ENCODE measurements at regions not wholly inside any gene's neighbourhood (a gene's known extent, or its start where the extent isn't known, plus 50 kb on each side); places are given as distances from the start of the nearest gene placed in this dataset.

GRCh38 chr11:122453586-122453985 is 201.9 kb upstream of the UBASH3B start:
- ChIA-PET CTCF (ENCODE audit: partially characterized antibody) (interaction anchor here (0.6 to 1.1 kb wide), 2 partner anchors 68 to 82 kb away, joined by 3 read pairs; no protein-coding TSS in a partner anchor), POLR2A (ENCODE audit: partially characterized antibody) (no interaction called here)
- no peak overlapping the region for H3K18ac ChIP-seq (ENCODE audit: extremely low read depth, low read length)
- H3K23me2 ChIP-seq (ENCODE audit: low read depth, low read length) = no peaks in the 10 kb centered on the region; the same call in 1 of the 2 replicates
- FAIRE-seq = no peak
- H3K79me2 ChIP-seq (ENCODE audit: control insufficient read depth in 1 of 2, insufficient read depth in 2 of 2, low read length in 2 of 2) = no peaks in the 10 kb centered on the region
- H3K14ac ChIP-seq (ENCODE audit: insufficient read length) = no peak overlapping the region
- no peaks in the 10 kb centered on the region; a peak in 1 of 8 replicates for H3K36me3 ChIP-seq (ENCODE audit: control insufficient read depth in 2 of 4, insufficient read depth in 4 of 4, low read length in 3 of 4)
- no peak for DNase-seq (ENCODE audit: low read depth in 1 of 2, low spot score in 2 of 2)
- H3K56ac ChIP-seq (replicated peaks; ENCODE audit: insufficient read length, low read depth, low read length) = no peak overlapping the region
- no peaks in the 10 kb centered on the region for H4K20me1 ChIP-seq (replicated peaks in 1 of 2; ENCODE audit: control insufficient read depth in 1 of 2, insufficient read depth in 2 of 2, low read length in 2 of 2)
- no peaks in the 10 kb centered on the region for H3K79me1 ChIP-seq (ENCODE audit: low read depth, low read length)
- H2AFZ ChIP-seq (ENCODE audit: low read length) = peak overlapping the region; percentile 55; the same call in 1 of the 2 replicates
- H2BK12ac ChIP-seq (ENCODE audit: low read depth, low read length) = no peak overlapping the region
- H4K5ac ChIP-seq (ENCODE audit: insufficient read length, low read depth, low read length) = no peak overlapping the region
- H2AK5ac ChIP-seq (ENCODE audit: low read depth, low read length) = no peak overlapping the region
- no peaks in the 10 kb centered on the region for H3K9me3 ChIP-seq (ENCODE audit: insufficient read depth in 2 of 2, low read depth in 1 of 2, low read length in 1 of 2)
- H3K4me2 ChIP-seq (ENCODE audit: insufficient read depth in 1 of 2, low read depth in 2 of 2, low read length in 2 of 2) = no peak overlapping the region
- H2BK120ac ChIP-seq (replicated peaks; ENCODE audit: low read depth, low read length) = no peak overlapping the region
- H3K23ac ChIP-seq (ENCODE audit: insufficient read length) = no peak overlapping the region
- no peak overlapping the region for H3K27ac ChIP-seq (ENCODE audit: low read depth, low read length)
- no peak overlapping the region for H3K4me3 ChIP-seq (ENCODE audit: extremely low read depth in 1 of 4, insufficient read depth in 2 of 4, low read depth in 3 of 4, low read length in 4 of 4)
- WGBS, 2 experiments (ENCODE audit: extremely low coverage in 1 of 2, insufficient coverage in 1 of 2, insufficient read length in 1 of 2, insufficient replicate concordance in 2 of 2, low coverage in 1 of 2, low lambda C conversion rate in 2 of 2, missing lambda C conversion rate in 1 of 2) = 94% methylated on average over 2 of the region's 2 CpGs; no CpG with 5 or more reads in 1 of the 2 experiments
- no peak overlapping the region for H2BK20ac ChIP-seq (ENCODE audit: low read length)
- no peaks in the 10 kb centered on the region for H3K4me1 ChIP-seq (replicated peaks in 1 of 4; ENCODE audit: control insufficient read depth in 3 of 4, insufficient read depth in 4 of 4, low read length in 3 of 4)
- no peak overlapping the region for H2BK15ac ChIP-seq (ENCODE audit: low read length)
- no peak overlapping the region for H3K9ac ChIP-seq (replicated peaks in 1 of 4; ENCODE audit: extremely low read depth in 1 of 4, low read depth in 3 of 4, low read length in 3 of 4)
- no peak overlapping the region for H3K4ac ChIP-seq (replicated peaks; ENCODE audit: insufficient read length, low read depth, low read length)
- no peak for TF ChIP-seq POLR2A (IDR thresholded peaks at IDR 0.05; ENCODE audit: control extremely low read depth in 1 of 2, low read depth in 2 of 2, low read length in 2 of 2)
- no peak for TF ChIP-seq RFX5 (IDR thresholded peaks at IDR 0.05; ENCODE audit: borderline replicate concordance, low read depth, low read length)
- TF ChIP-seq EZH2 (IDR thresholded peaks at IDR 0.05; ENCODE audit: low read depth, low read length, severe bottlenecking) = no peak
- TF ChIP-seq ATF3 (IDR thresholded peaks at IDR 0.05; ENCODE audit: insufficient read depth, low read depth, low read length) = no peak
- no peak for TF ChIP-seq CTBP2 (IDR thresholded peaks at IDR 0.05; ENCODE audit: borderline replicate concordance, insufficient read depth, insufficient read length, low read length)
- H4K91ac ChIP-seq (replicated peaks; ENCODE audit: insufficient read length, low read length) = no peak overlapping the region
- H2BK5ac ChIP-seq (ENCODE audit: low read depth, low read length) = no peak overlapping the region
- H4K8ac ChIP-seq (ENCODE audit: extremely low read depth, insufficient read depth, low read length) = no peak overlapping the region
- H3K27me3 ChIP-seq (replicated peaks in 1 of 4; ENCODE audit: control insufficient read depth in 3 of 4, extremely low read depth in 1 of 4, insufficient read depth in 3 of 4, low read length in 3 of 4) = no peaks in the 10 kb centered on the region

Data from H1 (cell line).